Adrenal gland (tissue), 5 donors: ENCODE measurements at regions not wholly inside any gene's neighbourhood (a gene's known extent, or its start where the extent isn't known, plus 50 kb on each side); places are given as distances from the start of the nearest gene placed in this dataset.

Experiments
- POLR2A ChIP-seq, 2 donors: fragments of 450-650 bp; IDR thresholded peaks; one replicate each; pipeline ENCODE4 v1.6.1; 2017; ENCODE audit warnings: antibody characterized with exemption in 2 of 2, mild to moderate bottlenecking in 2 of 2, moderate library complexity in 1 of 2
- TF ChIP-seq, protein P1 (sequence below), 6 experiments: fragments of 450-650 bp in 4 of 6; fragments of 200-600 bp in 2 of 6; sonication (generic) in 1 of 6; IDR thresholded peaks; 1 replicate in 5 of 6; 2 replicates in 1 of 6; pipeline versions ENCODE4 v1.5.1 to v1.8.0; 2016 to 2021; ENCODE audit warnings: antibody characterized with exemption in 6 of 6, mild to moderate bottlenecking in 2 of 6, moderate library complexity in 1 of 6
- donor health status: DM: no; HTN: no; CAD: no.

DNA sequence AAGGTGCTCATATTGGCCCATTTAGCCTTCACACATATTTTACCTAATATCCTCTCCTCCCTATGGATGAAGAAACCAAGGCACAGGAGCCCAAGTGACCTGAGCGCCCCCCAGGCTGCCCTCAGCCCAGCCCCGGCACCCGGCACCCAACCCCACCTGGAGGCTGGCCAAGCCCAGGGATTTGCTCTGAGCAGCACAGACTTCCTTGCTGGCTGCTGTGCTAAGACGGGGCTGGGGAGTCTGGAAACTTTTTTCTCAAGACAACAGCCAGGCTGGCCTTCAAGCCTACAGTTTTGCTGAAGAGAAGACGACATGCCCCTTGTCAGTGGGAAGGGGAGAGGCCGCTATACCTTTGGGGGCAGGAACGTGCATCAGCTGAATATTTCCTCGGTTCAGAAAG, 52.7 kb upstream of the LAMA1 start:
- TF ChIP-seq, protein P1, sequence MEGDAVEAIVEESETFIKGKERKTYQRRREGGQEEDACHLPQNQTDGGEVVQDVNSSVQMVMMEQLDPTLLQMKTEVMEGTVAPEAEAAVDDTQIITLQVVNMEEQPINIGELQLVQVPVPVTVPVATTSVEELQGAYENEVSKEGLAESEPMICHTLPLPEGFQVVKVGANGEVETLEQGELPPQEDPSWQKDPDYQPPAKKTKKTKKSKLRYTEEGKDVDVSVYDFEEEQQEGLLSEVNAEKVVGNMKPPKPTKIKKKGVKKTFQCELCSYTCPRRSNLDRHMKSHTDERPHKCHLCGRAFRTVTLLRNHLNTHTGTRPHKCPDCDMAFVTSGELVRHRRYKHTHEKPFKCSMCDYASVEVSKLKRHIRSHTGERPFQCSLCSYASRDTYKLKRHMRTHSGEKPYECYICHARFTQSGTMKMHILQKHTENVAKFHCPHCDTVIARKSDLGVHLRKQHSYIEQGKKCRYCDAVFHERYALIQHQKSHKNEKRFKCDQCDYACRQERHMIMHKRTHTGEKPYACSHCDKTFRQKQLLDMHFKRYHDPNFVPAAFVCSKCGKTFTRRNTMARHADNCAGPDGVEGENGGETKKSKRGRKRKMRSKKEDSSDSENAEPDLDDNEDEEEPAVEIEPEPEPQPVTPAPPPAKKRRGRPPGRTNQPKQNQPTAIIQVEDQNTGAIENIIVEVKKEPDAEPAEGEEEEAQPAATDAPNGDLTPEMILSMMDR (IDR thresholded peaks at IDR 0.05): no peak
- TF ChIP-seq POLR2A (IDR thresholded peaks at IDR 0.05): no peak
